SK-N-SH (cell line): ENCODE measurements at regions not wholly inside any gene's neighbourhood (a gene's known extent, or its start where the extent isn't known, plus 50 kb on each side); places are given as distances from the start of the nearest gene placed in this dataset.

Experiments used
- CTCF ChIA-PET: fragments of 300-600, 350-600 bp; formaldehyde crosslinking; extraction: SDS; loops from one replicate; lab custom pipeline; 2021; lab: Yijun Ruan, JAX
- POLR2A ChIA-PET: fragments of 350-600 bp; sonication (Branson Sonifier 250); formaldehyde crosslinking; extraction: SDS; loops from one replicate; lab custom pipeline; 2020; ENCODE audit warnings: antibody characterized with exemption, inconsistent platforms; lab: Yijun Ruan, JAX
- DNase-seq: peaks from one replicate; pipeline ENCODE4 v3.0.0; 2012
- H2AFZ ChIP-seq: fragments of 200-600 bp; sonication (generic); 2 replicates; pipeline ENCODE4 v1.8.1; 2016; ENCODE audit warnings: antibody characterized with exemption, mild to moderate bottlenecking, low read depth
- H3F3A ChIP-seq: fragments of 200-600 bp; sonication (generic); replicated peaks from 2 replicates; pipeline ENCODE3; 2016; ENCODE audit warnings: antibody characterized with exemption, mild to moderate bottlenecking; ENCODE audit not compliant: insufficient read depth
- H3K27ac ChIP-seq, 2 experiments: fragments of 200-500 bp in 1 of 2; fragments of 200-600 bp in 1 of 2; sonication (Bioruptor generic) in 1 of 2; sonication (generic), shearing (Covaris generic) in 1 of 2; 2 replicates each; pipeline versions ENCODE4 v1.5.1 to v1.6.1; 2014 to 2016; ENCODE audit warnings: low read depth in 2 of 2, inconsistent platforms in 1 of 2, low read length in 1 of 2, mild to moderate bottlenecking in 1 of 2, mixed read lengths in 1 of 2
- H3K27me3 ChIP-seq: fragments of 200-600 bp; sonication (generic), shearing (Covaris generic); 2 replicates; pipeline ENCODE4 v1.6.1; 2016; ENCODE audit warnings: mixed run types; ENCODE audit not compliant: insufficient read depth
- H3K36me3 ChIP-seq, 2 experiments: fragments of 200-500 bp in 1 of 2; fragments of 200-600 bp in 1 of 2; sonication (Bioruptor generic) in 1 of 2; sonication (generic) in 1 of 2; replicated peaks in 1 of 2; 2 replicates each; pipeline versions ENCODE3 to v1.5.1; 2014 to 2016; ENCODE audit warnings: low read length in 1 of 2, mild to moderate bottlenecking in 1 of 2; ENCODE audit not compliant: insufficient read depth in 2 of 2, control insufficient read depth in 1 of 2
- H3K4me1 ChIP-seq, 2 experiments: fragments of 200-500 bp in 1 of 2; fragments of 200-600 bp in 1 of 2; sonication (Bioruptor generic) in 1 of 2; sonication (generic), shearing (Covaris generic) in 1 of 2; 2 replicates each; pipeline versions ENCODE4 v1.5.1 to v1.6.1; 2014 to 2016; ENCODE audit warnings: low read depth in 1 of 2, low read length in 1 of 2, mixed run types in 1 of 2; ENCODE audit not compliant: insufficient read depth in 2 of 2, control insufficient read depth in 1 of 2
- H3K4me2 ChIP-seq: fragments of 200-600 bp; sonication (generic), shearing (Covaris generic); 2 replicates; pipeline ENCODE4 v1.6.1; 2017; ENCODE audit warnings: mixed run types
- H3K4me3 ChIP-seq, 2 experiments: fragments of 200-500 bp in 1 of 2; fragments of 200-600 bp in 1 of 2; sonication (Bioruptor generic) in 1 of 2; sonication (generic), shearing (Covaris generic) in 1 of 2; 2 replicates each; pipeline versions ENCODE4 v1.5.1 to v1.8.1; 2014 to 2016; ENCODE audit warnings: low read depth in 2 of 2, inconsistent platforms in 1 of 2, low read length in 1 of 2, mild to moderate bottlenecking in 1 of 2, mixed read lengths in 1 of 2, moderate library complexity in 1 of 2
- H3K79me2 ChIP-seq: fragments of 200-600 bp; sonication (generic); 2 replicates; pipeline ENCODE4 v1.8.1; 2017; ENCODE audit warnings: mild to moderate bottlenecking; ENCODE audit not compliant: insufficient read depth
- H3K9ac ChIP-seq: fragments of 200-600 bp; sonication (generic); 2 replicates; pipeline ENCODE4 v1.6.1; 2017; ENCODE audit warnings: mixed run types
- H3K9me2 ChIP-seq: fragments of 200-600 bp; sonication (generic); 2 replicates; pipeline ENCODE4 v1.6.1; 2017; ENCODE audit warnings: mixed run types
- H3K9me3 ChIP-seq: fragments of 200-600 bp; sonication (generic); 2 replicates; pipeline ENCODE4 v1.6.1; 2017; ENCODE audit warnings: mixed run types, mild to moderate bottlenecking, moderate library complexity
- H4K20me1 ChIP-seq: fragments of 200-600 bp; sonication (generic); 2 replicates; pipeline ENCODE4 v1.6.1; 2017; ENCODE audit warnings: mild to moderate bottlenecking, mixed run types; ENCODE audit not compliant: insufficient read depth
- CHD2 ChIP-seq: fragments of 150-350 bp; IDR thresholded peaks from 2 replicates; pipeline ENCODE4 v1.6.1; 2018; ENCODE audit warnings: low read length; ENCODE audit not compliant: partially characterized antibody
- ELF1 ChIP-seq: IDR thresholded peaks from 2 replicates; pipeline ENCODE4 v1.4.0; 2012
- FOSL2 ChIP-seq: IDR thresholded peaks from 2 replicates; pipeline ENCODE4 v1.4.0; 2012; ENCODE audit warnings: low read depth, mild to moderate bottlenecking, moderate library complexity, borderline replicate concordance
- FOXJ3 ChIP-seq: sonication (generic); formaldehyde crosslinking; IDR thresholded peaks from 2 replicates; pipeline ENCODE4 v1.5.1; 2020; ENCODE audit warnings: mild to moderate bottlenecking, missing genetic modification reagents
- FOXM1 ChIP-seq: IDR thresholded peaks from 2 replicates; pipeline ENCODE4 v1.4.0; 2012; ENCODE audit warnings: low read depth, mild to moderate bottlenecking
- GABPA ChIP-seq: IDR thresholded peaks from 2 replicates; pipeline ENCODE4 v1.4.0; 2012; ENCODE audit warnings: low read depth, mild to moderate bottlenecking
- GATA2 ChIP-seq: sonication (generic); formaldehyde crosslinking; IDR thresholded peaks from 2 replicates; pipeline ENCODE4 v1.5.0; 2020; ENCODE audit warnings: mild to moderate bottlenecking, missing genetic modification reagents
- JUND ChIP-seq: IDR thresholded peaks from 2 replicates; pipeline ENCODE4 v1.4.0; 2012
- MAX ChIP-seq: IDR thresholded peaks from 2 replicates; pipeline ENCODE4 v1.4.0; 2012; ENCODE audit warnings: low read depth
- NFIC ChIP-seq: IDR thresholded peaks from 2 replicates; pipeline ENCODE4 v1.4.0; 2012; ENCODE audit warnings: borderline replicate concordance
- SIN3A ChIP-seq: IDR thresholded peaks from 2 replicates; pipeline ENCODE4 v1.6.1; 2012; ENCODE audit warnings: low read depth, mild to moderate bottlenecking, low read length, moderate library complexity, borderline replicate concordance
- SMC3 ChIP-seq: IDR thresholded peaks from 2 replicates; pipeline ENCODE4 v1.6.1; 2012; ENCODE audit warnings: low read depth, low read length, improper control_type of control experiment
- TAF1 ChIP-seq: IDR thresholded peaks from 2 replicates; pipeline ENCODE4 v1.6.1; 2012; ENCODE audit warnings: low read depth, mild to moderate bottlenecking, low read length, moderate library complexity, borderline replicate concordance
- TCF12 ChIP-seq: IDR thresholded peaks from 2 replicates; pipeline ENCODE4 v1.4.0; 2012
- TEAD4 ChIP-seq: IDR thresholded peaks from 2 replicates; pipeline ENCODE4 v1.4.0; 2012; ENCODE audit warnings: mild to moderate bottlenecking, borderline replicate concordance; ENCODE audit not compliant: insufficient read depth
- YY1 ChIP-seq: IDR thresholded peaks from 2 replicates; pipeline ENCODE4 v1.4.0; 2012; ENCODE audit warnings: low read depth, mild to moderate bottlenecking
- WGBS: methylation state at CpG from one replicate; pipeline ENCODE4 v1.1.6; 2017; ENCODE audit warnings: low lambda C conversion rate; 5-methylcytosine and 5-hydroxymethylcytosine counted together

GRCh38 chr3:154979331-154979730 is 100.8 kb upstream of the MME start (continued):
- TF ChIP-seq MAX = no peak
- TF ChIP-seq, all 33 proteins: peak for 0

GRCh38 chr3:154977666-154978065 is 102.5 kb upstream of the MME start:
- no peaks in the 10 kb centered on the region for H3K9me2 ChIP-seq
- TF ChIP-seq TAF1 = no peak
- TF ChIP-seq FOXM1 = no peak
- CTCF ChIA-PET = no interaction called here
- no peak for DNase-seq
- WGBS = 52% methylated on average over 1 of the region's 1 CpG
- no peaks in the 10 kb centered on the region for H3K27me3 ChIP-seq
- H3K4me3 ChIP-seq = no peak overlapping the region
- H3K9ac ChIP-seq = no peak overlapping the region
- POLR2A ChIA-PET = no interaction called here
- no peaks in the 10 kb centered on the region for H3K79me2 ChIP-seq
- no peaks in the 10 kb centered on the region; a peak in 1 of 4 replicates for H3K4me1 ChIP-seq
- no peaks in the 10 kb centered on the region for H3F3A ChIP-seq
- no peak overlapping the region for H3K27ac ChIP-seq
- no peak overlapping the region for H2AFZ ChIP-seq
- no peaks in the 10 kb centered on the region for H3K9me3 ChIP-seq
- H4K20me1 ChIP-seq = no peaks in the 10 kb centered on the region
- no peaks in the 10 kb centered on the region for H3K36me3 ChIP-seq
- H3K4me2 ChIP-seq = no peak overlapping the region

- Histone ChIP-seq H3K9ac (no peak overlapping the region), H2AFZ (no peak overlapping the region), H3K9me3 (no peaks in the 10 kb centered on the region), H4K20me1 (no peaks in the 10 kb centered on the region), H3K9me2 (no peaks in the 10 kb centered on the region), H3K4me2 (no peak overlapping the region), H3K36me3 (no peaks in the 10 kb centered on the region), H3K4me1 (peaks cover 0 to 6% of the 10 kb centered on the region in 2 experiments; a peak in 2 of 4 replicates), H3K79me2 (no peaks in the 10 kb centered on the region), H3K4me3 (no peak overlapping the region), H3F3A (no peaks in the 10 kb centered on the region), H3K27me3 (no peaks in the 10 kb centered on the region), H3K27ac (no peak overlapping the region)
- POLR2A ChIA-PET = no interaction called here
- no peak for TF ChIP-seq TEAD4
- TF ChIP-seq FOXM1 = no peak
- TF ChIP-seq TCF12 = no peak
- TF ChIP-seq FOXJ3 = no peak
- no peak for TF ChIP-seq JUND
- TF ChIP-seq YY1 = no peak
- TF ChIP-seq ELF1 = no peak
- TF ChIP-seq NFIC = no peak
- TF ChIP-seq SIN3A = no peak
- no peak for TF ChIP-seq GATA2 (CRISPR knock-in tag)
- no peak for TF ChIP-seq TAF1
- TF ChIP-seq GABPA = no peak
- no peak for TF ChIP-seq FOSL2
- no peak for TF ChIP-seq CHD2
- TF ChIP-seq SMC3 = no peak
- DNase-seq = no peak
- CTCF ChIA-PET = no interaction called here
- WGBS = 63% methylated on average over 5 of the region's 5 CpGs
Observed at GRCh38 chr3:154976072-154976983, 103.8 kb upstream of the MME start.
